MM.1S (cell line): ENCODE measurements at regions not wholly inside any gene's neighbourhood (a gene's known extent, or its start where the extent isn't known, plus 50 kb on each side); places are given as distances from the start of the nearest gene placed in this dataset.

Source experiments
- DNase-seq: peaks from one replicate; pipeline ENCODE4 v3.0.0-alpha.2; 2015
- H2AFZ ChIP-seq: fragments of 300-600 bp; sonication (generic); 2 replicates; pipeline ENCODE4 v1.6.0; 2016; ENCODE audit warnings: antibody characterized with exemption, low read length
- H3F3A ChIP-seq: fragments of 300-600 bp; sonication (generic); 2 replicates; pipeline ENCODE4 v1.6.1; 2016; ENCODE audit warnings: mild to moderate bottlenecking, antibody characterized with exemption, low read length, moderate library complexity, mixed read lengths; ENCODE audit not compliant: insufficient read depth
- H3K27ac ChIP-seq: fragments of 300-600 bp; sonication (generic); 2 replicates; pipeline ENCODE4 v1.5.1; 2016; ENCODE audit warnings: mild to moderate bottlenecking, low read length
- H3K27me3 ChIP-seq: fragments of 300-600 bp; sonication (generic); replicated peaks from 2 replicates; pipeline ENCODE4 v1.6.0; 2016; ENCODE audit warnings: low read length; ENCODE audit not compliant: insufficient read depth
- H3K36me3 ChIP-seq: fragments of 300-600 bp; sonication (generic); replicated peaks from 2 replicates; pipeline ENCODE4 v1.6.1; 2016; ENCODE audit warnings: mild to moderate bottlenecking, low read length, mixed read lengths; ENCODE audit not compliant: insufficient read depth
- H3K4me1 ChIP-seq: fragments of 300-600 bp; sonication (generic); 2 replicates; pipeline ENCODE4 v1.6.1; 2016; ENCODE audit warnings: low read length, mixed read lengths
- H3K4me2 ChIP-seq: fragments of 300-600 bp; sonication (generic); 2 replicates; pipeline ENCODE4 v1.6.0; 2016; ENCODE audit warnings: low read depth, low read length
- H3K4me3 ChIP-seq: fragments of 300-600 bp; sonication (generic); 2 replicates; pipeline ENCODE4 v1.5.1; 2016; ENCODE audit warnings: low read length, mixed read lengths
- H3K79me2 ChIP-seq: fragments of 300-600 bp; sonication (generic); 2 replicates; pipeline ENCODE4 v1.6.1; 2016; ENCODE audit warnings: mixed run types, low read length, mixed read lengths
- H3K9ac ChIP-seq: fragments of 300-600 bp; sonication (generic); 2 replicates; pipeline ENCODE4 v1.6.1; 2016; ENCODE audit warnings: low read length, mixed read lengths
- H3K9me2 ChIP-seq: fragments of 300-600 bp; sonication (generic); replicated peaks from 2 replicates; pipeline ENCODE4 v1.6.1; 2016; ENCODE audit warnings: mild to moderate bottlenecking, low read length, mixed read lengths; ENCODE audit not compliant: insufficient read depth
- H3K9me3 ChIP-seq: fragments of 300-600 bp; sonication (generic); replicated peaks from 2 replicates; pipeline ENCODE4 v1.6.1; 2016; ENCODE audit warnings: mild to moderate bottlenecking, low read length, mixed read lengths; ENCODE audit not compliant: insufficient read depth
- H4K20me1 ChIP-seq: fragments of 300-600 bp; sonication (generic); 2 replicates; pipeline ENCODE4 v1.6.1; 2016; ENCODE audit warnings: mild to moderate bottlenecking, low read length, moderate library complexity, mixed read lengths; ENCODE audit not compliant: insufficient read depth
- EZH2 ChIP-seq: fragments of 300-600 bp; sonication (generic); optimal IDR thresholded peaks from 2 replicates; pipeline ENCODE3; 2017; ENCODE audit warnings: low read depth, mild to moderate bottlenecking, antibody characterized with exemption, low read length, mixed read lengths
- EZH2phosphoT487 ChIP-seq: fragments of 300-600 bp; sonication (generic); IDR thresholded peaks from 2 replicates; pipeline ENCODE4 v1.6.1; 2018; ENCODE audit warnings: antibody characterized with exemption, low read length
- TF ChIP-seq, protein P1 (sequence below): fragments of 300-600 bp; sonication (generic); IDR thresholded peaks from 2 replicates; pipeline ENCODE4 v1.5.1; 2016; ENCODE audit warnings: antibody characterized with exemption, low read length, mixed read lengths

DNA sequence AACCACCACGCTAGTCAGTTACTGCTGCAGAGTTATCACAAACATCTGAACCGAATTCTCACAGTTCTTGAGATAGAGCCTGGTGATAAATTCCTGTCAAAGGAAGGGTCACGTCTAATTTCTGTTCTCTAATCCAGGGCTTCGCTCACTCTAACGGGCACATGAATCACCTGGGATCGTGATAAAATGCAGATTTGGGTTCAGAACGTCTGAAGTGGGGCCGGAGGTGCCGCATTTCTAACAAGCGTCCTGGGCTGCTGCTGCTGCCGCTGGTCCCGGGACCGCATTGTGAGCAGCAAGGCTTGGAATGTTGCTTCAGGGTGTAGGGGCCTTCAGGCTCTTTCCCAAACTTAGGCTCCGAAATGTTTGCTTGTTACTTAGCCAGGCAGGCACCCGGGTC is 264.1 kb downstream of the CDC5L start:
- Histone ChIP-seq H3K4me1 (peaks cover 16% of the 10 kb centered on the region; the same call in 1 of the 2 replicates), H3K9ac (no peak overlapping the region), H3K4me2 (no peak overlapping the region), H2AFZ (no peak overlapping the region), H3K36me3 (no peaks in the 10 kb centered on the region), H3K79me2 (no peaks in the 10 kb centered on the region), H4K20me1 (no peaks in the 10 kb centered on the region), H3K4me3 (no peak overlapping the region), H3K9me3 (no peaks in the 10 kb centered on the region), H3F3A (no peaks in the 10 kb centered on the region), H3K9me2 (no peaks in the 10 kb centered on the region), H3K27ac (no peak overlapping the region), H3K27me3 (no peaks in the 10 kb centered on the region)
- no peak for DNase-seq
- TF ChIP-seq, protein P1, sequence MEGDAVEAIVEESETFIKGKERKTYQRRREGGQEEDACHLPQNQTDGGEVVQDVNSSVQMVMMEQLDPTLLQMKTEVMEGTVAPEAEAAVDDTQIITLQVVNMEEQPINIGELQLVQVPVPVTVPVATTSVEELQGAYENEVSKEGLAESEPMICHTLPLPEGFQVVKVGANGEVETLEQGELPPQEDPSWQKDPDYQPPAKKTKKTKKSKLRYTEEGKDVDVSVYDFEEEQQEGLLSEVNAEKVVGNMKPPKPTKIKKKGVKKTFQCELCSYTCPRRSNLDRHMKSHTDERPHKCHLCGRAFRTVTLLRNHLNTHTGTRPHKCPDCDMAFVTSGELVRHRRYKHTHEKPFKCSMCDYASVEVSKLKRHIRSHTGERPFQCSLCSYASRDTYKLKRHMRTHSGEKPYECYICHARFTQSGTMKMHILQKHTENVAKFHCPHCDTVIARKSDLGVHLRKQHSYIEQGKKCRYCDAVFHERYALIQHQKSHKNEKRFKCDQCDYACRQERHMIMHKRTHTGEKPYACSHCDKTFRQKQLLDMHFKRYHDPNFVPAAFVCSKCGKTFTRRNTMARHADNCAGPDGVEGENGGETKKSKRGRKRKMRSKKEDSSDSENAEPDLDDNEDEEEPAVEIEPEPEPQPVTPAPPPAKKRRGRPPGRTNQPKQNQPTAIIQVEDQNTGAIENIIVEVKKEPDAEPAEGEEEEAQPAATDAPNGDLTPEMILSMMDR: no peak
- TF ChIP-seq EZH2phosphoT487: no peak
- no peak for TF ChIP-seq EZH2

DNA sequence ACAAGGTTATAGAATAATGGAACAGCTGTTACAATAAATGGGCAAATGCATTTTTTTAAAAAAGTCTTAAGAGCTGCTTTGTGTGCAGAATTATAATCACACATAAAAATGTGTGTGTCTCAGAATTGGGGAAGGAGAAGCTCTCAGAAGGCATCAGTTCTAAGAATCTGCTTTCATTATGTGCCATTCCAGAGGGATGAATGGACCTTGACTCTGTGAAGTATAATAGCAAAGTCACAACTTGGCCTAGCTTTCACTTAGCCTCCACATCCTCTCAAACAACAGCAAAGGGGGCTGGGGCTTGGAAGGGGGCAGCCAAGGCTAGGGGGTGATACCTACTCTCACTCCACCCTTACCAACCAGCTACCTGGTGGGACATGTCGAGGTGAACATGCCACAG is 265.0 kb downstream of the CDC5L start:
- H4K20me1 ChIP-seq: no peaks in the 10 kb centered on the region
- no peak for TF ChIP-seq EZH2
- no peak for TF ChIP-seq EZH2phosphoT487
- TF ChIP-seq, protein P1: no peak
- no peaks in the 10 kb centered on the region for H3K36me3 ChIP-seq
- H3K9me3 ChIP-seq: no peaks in the 10 kb centered on the region
- H2AFZ ChIP-seq: no peak overlapping the region
- DNase-seq: no peak
- H3K4me3 ChIP-seq: no peak overlapping the region
- no peaks in the 10 kb centered on the region for H3F3A ChIP-seq
- H3K79me2 ChIP-seq: no peaks in the 10 kb centered on the region
- H3K4me1 ChIP-seq: peaks cover 16% of the 10 kb centered on the region; the same call in 1 of the 2 replicates
- H3K9ac ChIP-seq: no peak overlapping the region
- no peaks in the 10 kb centered on the region for H3K27me3 ChIP-seq
- no peak overlapping the region for H3K4me2 ChIP-seq
- no peaks in the 10 kb centered on the region for H3K9me2 ChIP-seq
- H3K27ac ChIP-seq: no peak overlapping the region

DNA sequence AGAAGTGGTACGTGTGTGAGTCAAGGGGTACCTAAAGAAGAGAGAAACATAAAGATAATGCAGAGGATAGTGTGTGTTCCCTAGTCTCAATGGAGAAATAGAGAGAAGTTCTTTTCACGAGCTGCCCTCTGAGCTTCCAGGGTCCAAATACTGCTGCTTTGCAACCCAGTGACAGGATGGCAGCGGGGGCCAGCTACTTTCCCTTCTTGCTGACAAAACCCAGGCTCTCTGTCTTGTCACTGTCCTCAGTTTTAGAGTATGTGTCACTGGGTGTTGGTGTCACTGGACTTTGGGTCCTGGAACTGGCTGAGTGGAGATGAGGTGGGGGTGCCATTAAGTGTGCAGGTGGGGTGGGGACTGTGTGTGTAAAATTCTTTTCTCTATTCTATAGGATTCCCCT is 265.6 kb downstream of the CDC5L start:
- Histone ChIP-seq H3K4me2 (no peak overlapping the region), H3K4me1 (peaks cover 16% of the 10 kb centered on the region; the same call in 1 of the 2 replicates), H2AFZ (no peak overlapping the region), H3K27me3 (no peaks in the 10 kb centered on the region), H3K9me2 (no peaks in the 10 kb centered on the region), H3K79me2 (no peaks in the 10 kb centered on the region), H3K9ac (no peak overlapping the region), H3K36me3 (no peaks in the 10 kb centered on the region), H3K27ac (no peak overlapping the region), H4K20me1 (no peaks in the 10 kb centered on the region), H3K9me3 (no peaks in the 10 kb centered on the region), H3K4me3 (no peak overlapping the region), H3F3A (no peaks in the 10 kb centered on the region)
- no peak for DNase-seq
- no peak for TF ChIP-seq EZH2
- TF ChIP-seq, protein P1: no peak
- no peak for TF ChIP-seq EZH2phosphoT487
